ENCODE measurements at regions not wholly inside any gene's neighbourhood (a gene's known extent, or its start where the extent isn't known, plus 50 kb on each side); places are given as distances from the start of the nearest gene placed in this dataset.

- TF ChIP-seq SPI1 (IDR thresholded peaks at IDR 0.05; ENCODE audit: low read depth, low read length), result no peak
- TF ChIP-seq POLR2AphosphoS5 (IDR thresholded peaks at IDR 0.05; ENCODE audit: low read depth, low read length), result no peak
- FAIRE-seq, result no peak
- no peak for DNase-seq (ENCODE audit: insufficient read length, low spot score)
These were observed 392.9 kb downstream of the INSC start for GRCh38 chr11:15507592-15507991.

- DNase-seq (ENCODE audit: insufficient read length, low spot score) (no peak), FAIRE-seq (no peak)
- no peak for TF ChIP-seq TAF1 (IDR thresholded peaks at IDR 0.05; ENCODE audit: low read depth, low read length)
- TF ChIP-seq POLR2AphosphoS5 (IDR thresholded peaks at IDR 0.05; ENCODE audit: low read depth, low read length), result no peak
- no peak for TF ChIP-seq POLR2A (IDR thresholded peaks at IDR 0.05; ENCODE audit: low read depth, low read length)
- TF ChIP-seq PAX5 (IDR thresholded peaks at IDR 0.05; ENCODE audit: insufficient read depth, low read length, severe bottlenecking), result no peak
- TF ChIP-seq POU2F2 (IDR thresholded peaks at IDR 0.05; ENCODE audit: low read depth, low read length), result no peak
- no peak for TF ChIP-seq SPI1 (IDR thresholded peaks at IDR 0.05; ENCODE audit: low read depth, low read length)
These were observed 394.4 kb downstream of the INSC start for GRCh38 chr11:15509082-15509481.

GRCh38 chr11:15519124-15519791 is 404.5 kb downstream of the INSC start:
- DNase-seq (ENCODE audit: insufficient read length, low spot score) (no peak), FAIRE-seq (no peak)
- no peak for TF ChIP-seq POLR2AphosphoS5 (IDR thresholded peaks at IDR 0.05; ENCODE audit: low read depth, low read length)
- no peak for TF ChIP-seq POLR2A (IDR thresholded peaks at IDR 0.05; ENCODE audit: low read depth, low read length)
- no peak for TF ChIP-seq POU2F2 (IDR thresholded peaks at IDR 0.05; ENCODE audit: low read depth, low read length)
- no peak for TF ChIP-seq TAF1 (IDR thresholded peaks at IDR 0.05; ENCODE audit: low read depth, low read length)
- no peak for TF ChIP-seq PAX5 (IDR thresholded peaks at IDR 0.05; ENCODE audit: insufficient read depth, low read length, severe bottlenecking)
- TF ChIP-seq SPI1 (IDR thresholded peaks at IDR 0.05; ENCODE audit: low read depth, low read length), result no peak

- no peak for DNase-seq (ENCODE audit: insufficient read length, low spot score)
- no peak for FAIRE-seq
- TF ChIP-seq POU2F2 (IDR thresholded peaks at IDR 0.05; ENCODE audit: low read depth, low read length) (no peak), SPI1 (IDR thresholded peaks at IDR 0.05; ENCODE audit: low read depth, low read length) (no peak), TAF1 (IDR thresholded peaks at IDR 0.05; ENCODE audit: low read depth, low read length) (no peak), POLR2AphosphoS5 (IDR thresholded peaks at IDR 0.05; ENCODE audit: low read depth, low read length) (no peak), PAX5 (IDR thresholded peaks at IDR 0.05; ENCODE audit: insufficient read depth, low read length, severe bottlenecking) (no peak), POLR2A (IDR thresholded peaks at IDR 0.05; ENCODE audit: low read depth, low read length) (no peak)
These were observed 405.2 kb downstream of the INSC start for GRCh38 chr11:15519911-15520310.

GRCh38 chr11:15523543-15523942 is 408.8 kb downstream of the INSC start:
- TF ChIP-seq TAF1 (IDR thresholded peaks at IDR 0.05; ENCODE audit: low read depth, low read length) (no peak), POLR2AphosphoS5 (IDR thresholded peaks at IDR 0.05; ENCODE audit: low read depth, low read length) (no peak), SPI1 (IDR thresholded peaks at IDR 0.05; ENCODE audit: low read depth, low read length) (no peak), PAX5 (IDR thresholded peaks at IDR 0.05; ENCODE audit: insufficient read depth, low read length, severe bottlenecking) (no peak), POU2F2 (IDR thresholded peaks at IDR 0.05; ENCODE audit: low read depth, low read length) (no peak), POLR2A (IDR thresholded peaks at IDR 0.05; ENCODE audit: low read depth, low read length) (no peak)
- no peak for FAIRE-seq
- no peak for DNase-seq (ENCODE audit: insufficient read length, low spot score)

GRCh38 chr11:15525582-15525981 is 410.9 kb downstream of the INSC start:
- TF ChIP-seq POLR2A (IDR thresholded peaks at IDR 0.05; ENCODE audit: low read depth, low read length) (no peak), POU2F2 (IDR thresholded peaks at IDR 0.05; ENCODE audit: low read depth, low read length) (no peak), TAF1 (IDR thresholded peaks at IDR 0.05; ENCODE audit: low read depth, low read length) (no peak), PAX5 (IDR thresholded peaks at IDR 0.05; ENCODE audit: insufficient read depth, low read length, severe bottlenecking) (no peak), SPI1 (IDR thresholded peaks at IDR 0.05; ENCODE audit: low read depth, low read length) (no peak), POLR2AphosphoS5 (IDR thresholded peaks at IDR 0.05; ENCODE audit: low read depth, low read length) (no peak)
- DNase-seq (ENCODE audit: insufficient read length, low spot score), result no peak
- no peak for FAIRE-seq

- DNase-seq (ENCODE audit: insufficient read length, low spot score) (no peak), FAIRE-seq (no peak)
- TF ChIP-seq POU2F2 (IDR thresholded peaks at IDR 0.05; ENCODE audit: low read depth, low read length), result no peak
- no peak for TF ChIP-seq TAF1 (IDR thresholded peaks at IDR 0.05; ENCODE audit: low read depth, low read length)
- TF ChIP-seq PAX5 (IDR thresholded peaks at IDR 0.05; ENCODE audit: insufficient read depth, low read length, severe bottlenecking), result no peak
These were observed 411.3 kb downstream of the INSC start for GRCh38 chr11:15526032-15526431.

GRCh38 chr11:15526859-15527450 is 412.2 kb downstream of the INSC start:
- DNase-seq (ENCODE audit: insufficient read length, low spot score) (no peak), FAIRE-seq (no peak)
- TF ChIP-seq SPI1 (IDR thresholded peaks at IDR 0.05; ENCODE audit: low read depth, low read length) (no peak), PAX5 (IDR thresholded peaks at IDR 0.05; ENCODE audit: insufficient read depth, low read length, severe bottlenecking) (no peak), POLR2AphosphoS5 (IDR thresholded peaks at IDR 0.05; ENCODE audit: low read depth, low read length) (no peak), POLR2A (IDR thresholded peaks at IDR 0.05; ENCODE audit: low read depth, low read length) (no peak), POU2F2 (IDR thresholded peaks at IDR 0.05; ENCODE audit: low read depth, low read length) (no peak), TAF1 (IDR thresholded peaks at IDR 0.05; ENCODE audit: low read depth, low read length) (no peak)

GRCh38 chr11:15532432-15532831 is 417.7 kb downstream of the INSC start:
- DNase-seq (ENCODE audit: insufficient read length, low spot score) (no peak), FAIRE-seq (no peak)
- no peak for TF ChIP-seq POLR2AphosphoS5 (IDR thresholded peaks at IDR 0.05; ENCODE audit: low read depth, low read length)
- TF ChIP-seq SPI1 (IDR thresholded peaks at IDR 0.05; ENCODE audit: low read depth, low read length), result no peak
- TF ChIP-seq POLR2A (IDR thresholded peaks at IDR 0.05; ENCODE audit: low read depth, low read length), result no peak
- TF ChIP-seq POU2F2 (IDR thresholded peaks at IDR 0.05; ENCODE audit: low read depth, low read length), result no peak
- TF ChIP-seq PAX5 (IDR thresholded peaks at IDR 0.05; ENCODE audit: insufficient read depth, low read length, severe bottlenecking), result no peak
- no peak for TF ChIP-seq TAF1 (IDR thresholded peaks at IDR 0.05; ENCODE audit: low read depth, low read length)

- TF ChIP-seq TAF1 (IDR thresholded peaks at IDR 0.05; ENCODE audit: low read depth, low read length), result no peak
- TF ChIP-seq POLR2AphosphoS5 (IDR thresholded peaks at IDR 0.05; ENCODE audit: low read depth, low read length), result no peak
- no peak for TF ChIP-seq SPI1 (IDR thresholded peaks at IDR 0.05; ENCODE audit: low read depth, low read length)
- TF ChIP-seq POU2F2 (IDR thresholded peaks at IDR 0.05; ENCODE audit: low read depth, low read length), result no peak
- no peak for TF ChIP-seq PAX5 (IDR thresholded peaks at IDR 0.05; ENCODE audit: insufficient read depth, low read length, severe bottlenecking)
- no peak for TF ChIP-seq POLR2A (IDR thresholded peaks at IDR 0.05; ENCODE audit: low read depth, low read length)
- DNase-seq (ENCODE audit: insufficient read length, low spot score) (no peak), FAIRE-seq (no peak)
These were observed 419.5 kb downstream of the INSC start for GRCh38 chr11:15534266-15534665.
